ENCODE measurements at regions not wholly inside any gene's neighbourhood (a gene's known extent, or its start where the extent isn't known, plus 50 kb on each side); places are given as distances from the start of the nearest gene placed in this dataset.

GRCh38 chr5:108606185-108606584, 141.5 kb upstream of the FER start:
- no peak for TF ChIP-seq POLR2A (IDR thresholded peaks at IDR 0.05; ENCODE audit: low read length)
- TF ChIP-seq GATA1 (IDR thresholded peaks at IDR 0.05; ENCODE audit: low read depth, low read length): no peak

All from erythroblast (primary cell).